IMR-90 (cell line): ENCODE measurements at regions not wholly inside any gene's neighbourhood (a gene's known extent, or its start where the extent isn't known, plus 50 kb on each side); places are given as distances from the start of the nearest gene placed in this dataset.

Experiments
- BHLHE40 ChIP-seq: fragments of 150-350 bp; IDR thresholded peaks from 2 replicates; pipeline ENCODE4 v1.6.1; 2016; ENCODE audit warnings: mild to moderate bottlenecking, low read depth, low read length
- CEBPB ChIP-seq: IDR thresholded peaks from 2 replicates; pipeline ENCODE4 v1.6.1; 2012; ENCODE audit warnings: low read depth, low read length, improper control_type of control experiment
- CHD1 ChIP-seq: IDR thresholded peaks from 2 replicates; pipeline ENCODE4 v1.6.1; 2012; ENCODE audit warnings: low read depth, low read length, improper control_type of control experiment
- CTCF ChIP-seq: conservative IDR thresholded peaks from 2 replicates; pipeline ENCODE4 v1.5.1; 2012; ENCODE audit warnings: mild to moderate bottlenecking, low read depth, low read length, improper control_type of control experiment
- ELK1 ChIP-seq: fragments of 150-350 bp; IDR thresholded peaks from 2 replicates; pipeline ENCODE4 v1.6.1; 2016; ENCODE audit warnings: low read depth, mild to moderate bottlenecking, low read length, moderate library complexity, borderline replicate concordance
- FOS ChIP-seq: fragments of 150-350 bp; IDR thresholded peaks from 2 replicates; pipeline ENCODE4 v1.6.1; 2016; ENCODE audit warnings: low read depth, low read length
- MAFK ChIP-seq: IDR thresholded peaks from 2 replicates; pipeline ENCODE4 v1.6.1; 2012; ENCODE audit warnings: low read depth, low read length, improper control_type of control experiment
- MAZ ChIP-seq: IDR thresholded peaks from 2 replicates; pipeline ENCODE4 v1.6.1; 2012; ENCODE audit warnings: low read depth, mild to moderate bottlenecking, low read length, improper control_type of control experiment, moderate library complexity, borderline replicate concordance
- MXI1 ChIP-seq: IDR thresholded peaks from 2 replicates; pipeline ENCODE4 v1.6.1; 2012; ENCODE audit warnings: low read depth, mild to moderate bottlenecking, low read length, moderate library complexity, borderline replicate concordance
- POLR2A ChIP-seq: IDR thresholded peaks from 2 replicates; pipeline ENCODE4 v1.6.1; 2012; ENCODE audit warnings: mild to moderate bottlenecking, low read depth, low read length
- RAD21 ChIP-seq: IDR thresholded peaks from 2 replicates; pipeline ENCODE4 v1.6.1; 2012; ENCODE audit warnings: low read length, improper control_type of control experiment
- RCOR1 ChIP-seq: IDR thresholded peaks from 2 replicates; pipeline ENCODE4 v1.6.1; 2012; ENCODE audit warnings: mild to moderate bottlenecking, low read length, improper control_type of control experiment; ENCODE audit not compliant: insufficient replicate concordance
- SMC3 ChIP-seq: fragments of 150-350 bp; IDR thresholded peaks from 2 replicates; pipeline ENCODE4 v1.6.1; 2016; ENCODE audit warnings: low read depth, mild to moderate bottlenecking, antibody characterized with exemption, low read length, moderate library complexity
- USF2 ChIP-seq: fragments of 150-350 bp; IDR thresholded peaks from 2 replicates; pipeline ENCODE4 v1.6.1; 2017; ENCODE audit warnings: mild to moderate bottlenecking, antibody characterized with exemption, low read length, low read depth

- no peak for TF ChIP-seq CTCF
- no peak for TF ChIP-seq RAD21
- TF ChIP-seq MXI1: no peak
- no peak for TF ChIP-seq CEBPB
- no peak for TF ChIP-seq SMC3
- no peak for TF ChIP-seq POLR2A
- no peak for TF ChIP-seq CHD1
- no peak for TF ChIP-seq ELK1
- no peak for TF ChIP-seq MAFK
- TF ChIP-seq BHLHE40: no peak
- TF ChIP-seq FOS: no peak
- no peak for TF ChIP-seq MAZ
- no peak for TF ChIP-seq USF2
- TF ChIP-seq RCOR1: no peak
Measured at GRCh38 chr5:159398936-159399335, 68.6 kb upstream of the IL12B start.
